ENCODE measurements at regions not wholly inside any gene's neighbourhood (a gene's known extent, or its start where the extent isn't known, plus 50 kb on each side); places are given as distances from the start of the nearest gene placed in this dataset.

- TF ChIP-seq ARNTL (CRISPR knock-in tag; IDR thresholded peaks at IDR 0.05; ENCODE audit: borderline replicate concordance, low read depth), result no peak
- no peak for TF ChIP-seq CSRNP3 (CRISPR knock-in tag; IDR thresholded peaks at IDR 0.05)
- TF ChIP-seq ZC3H10 (CRISPR knock-in tag; IDR thresholded peaks at IDR 0.05), result no peak
- no peak for TF ChIP-seq RARB (CRISPR knock-in tag; IDR thresholded peaks at IDR 0.05)
- TF ChIP-seq ZNF70 (CRISPR knock-in tag; IDR thresholded peaks at IDR 0.05), result no peak
- no peak for TF ChIP-seq PATZ1 (CRISPR knock-in tag; IDR thresholded peaks at IDR 0.05; ENCODE audit: borderline replicate concordance)
- TF ChIP-seq TSHZ2 (CRISPR knock-in tag; IDR thresholded peaks at IDR 0.05), result no peak
- TF ChIP-seq ZNF8 (CRISPR knock-in tag; IDR thresholded peaks at IDR 0.05), result no peak
- TF ChIP-seq ESRRG (CRISPR knock-in tag; IDR thresholded peaks at IDR 0.05), result no peak
- TF ChIP-seq TCF4 (CRISPR knock-in tag; IDR thresholded peaks at IDR 0.05; ENCODE audit: borderline replicate concordance), result no peak
- no peak for TF ChIP-seq GLIS3 (CRISPR knock-in tag; IDR thresholded peaks at IDR 0.05)
- no peak for TF ChIP-seq ZNF565 (CRISPR knock-in tag; conservative IDR thresholded peaks at IDR 0.05; ENCODE audit: low read depth)
- TF ChIP-seq SNAI2 (CRISPR knock-in tag; IDR thresholded peaks at IDR 0.05), result no peak
- no peak for TF ChIP-seq ZFP3 (CRISPR knock-in tag; IDR thresholded peaks at IDR 0.05)
- TF ChIP-seq TOX (CRISPR knock-in tag; IDR thresholded peaks at IDR 0.05; ENCODE audit: borderline replicate concordance), result no peak
- TF ChIP-seq PPARA (CRISPR knock-in tag; IDR thresholded peaks at IDR 0.05; ENCODE audit: borderline replicate concordance), result no peak
- no peak for TF ChIP-seq BACH2 (CRISPR knock-in tag; IDR thresholded peaks at IDR 0.05; ENCODE audit: borderline replicate concordance)
- no peak for TF ChIP-seq CREB5 (CRISPR knock-in tag; IDR thresholded peaks at IDR 0.05; ENCODE audit: low read depth)
- TF ChIP-seq ZFP30 (CRISPR knock-in tag; IDR thresholded peaks at IDR 0.05), result no peak
- no peak for TF ChIP-seq CSDC2 (CRISPR knock-in tag; IDR thresholded peaks at IDR 0.05)
- no peak for ATAC-seq
Measured at GRCh38 chr2:134195341-134195740, 58.5 kb upstream of the MGAT5 start.

GRCh38 chr2:134197445-134197844, 56.4 kb upstream of the MGAT5 start:
- TF ChIP-seq ZNF70 (CRISPR knock-in tag; IDR thresholded peaks at IDR 0.05) (no peak), SNAI2 (CRISPR knock-in tag; IDR thresholded peaks at IDR 0.05) (no peak), CREB5 (CRISPR knock-in tag; IDR thresholded peaks at IDR 0.05; ENCODE audit: low read depth) (no peak), TCF4 (CRISPR knock-in tag; IDR thresholded peaks at IDR 0.05; ENCODE audit: borderline replicate concordance) (no peak), ZC3H10 (CRISPR knock-in tag; IDR thresholded peaks at IDR 0.05) (no peak), POU6F1 (CRISPR knock-in tag; IDR thresholded peaks at IDR 0.05; ENCODE audit: borderline replicate concordance, low read depth) (no peak), ZNF8 (CRISPR knock-in tag; IDR thresholded peaks at IDR 0.05) (no peak), CSDC2 (CRISPR knock-in tag; IDR thresholded peaks at IDR 0.05) (no peak), ZNF565 (CRISPR knock-in tag; conservative IDR thresholded peaks at IDR 0.05; ENCODE audit: low read depth) (no peak), PPARA (CRISPR knock-in tag; IDR thresholded peaks at IDR 0.05; ENCODE audit: borderline replicate concordance) (no peak), ISL1 (CRISPR knock-in tag; IDR thresholded peaks at IDR 0.05) (no peak), ZFP3 (CRISPR knock-in tag; IDR thresholded peaks at IDR 0.05) (no peak), ESRRG (CRISPR knock-in tag; IDR thresholded peaks at IDR 0.05) (no peak), OSR1 (CRISPR knock-in tag; IDR thresholded peaks at IDR 0.05) (no peak), PATZ1 (CRISPR knock-in tag; IDR thresholded peaks at IDR 0.05; ENCODE audit: borderline replicate concordance) (no peak), TSHZ2 (CRISPR knock-in tag; IDR thresholded peaks at IDR 0.05) (no peak), GLIS3 (CRISPR knock-in tag; IDR thresholded peaks at IDR 0.05) (no peak)
- ATAC-seq, result no peak

Measured in SK-N-SH treated with all-trans-retinoic acid at 6 μM for 48 hours (cell line).